ENCODE measurements at regions not wholly inside any gene's neighbourhood (a gene's known extent, or its start where the extent isn't known, plus 50 kb on each side); places are given as distances from the start of the nearest gene placed in this dataset.

DNA sequence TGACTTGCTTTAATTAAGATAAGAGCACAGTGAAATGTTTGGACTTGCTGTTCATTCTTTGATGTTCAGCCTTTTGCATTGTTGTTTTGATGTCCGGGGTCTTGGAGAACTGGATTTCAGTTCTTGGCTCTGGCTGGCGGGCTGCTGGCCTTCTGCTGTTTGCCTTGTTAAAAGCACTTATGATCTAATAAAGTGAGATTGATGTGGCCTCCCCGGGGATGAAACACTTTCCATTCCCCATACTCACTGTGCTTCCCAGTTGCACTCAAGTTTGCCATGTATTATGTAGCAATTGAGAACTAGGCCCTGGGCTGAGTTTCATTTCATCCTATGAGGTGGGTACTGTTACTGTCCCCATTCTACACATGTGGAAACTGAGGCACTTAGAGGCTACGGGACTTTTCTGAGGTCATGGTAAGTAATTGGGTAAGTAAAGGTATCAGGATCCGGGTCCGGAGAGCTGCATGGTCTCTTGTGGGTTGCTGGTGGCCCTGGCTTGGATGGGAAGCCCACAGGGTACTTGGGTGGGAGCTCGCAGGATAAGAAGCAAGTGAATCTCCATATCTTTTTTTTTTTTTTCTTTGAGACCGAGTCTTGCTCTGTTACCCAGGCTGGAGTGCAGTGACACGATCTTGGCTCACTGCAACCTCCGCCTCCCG lies 127.7 kb upstream of the ZBTB40 start:
- H3K4me3 ChIP-seq (ENCODE audit: low read length) = no peak overlapping the region
- no peak overlapping the region for H3K9ac ChIP-seq (ENCODE audit: low read length)
- H3K27ac ChIP-seq (ENCODE audit: low read depth, low read length) = no peak overlapping the region
- H3K27me3 ChIP-seq (ENCODE audit: control insufficient read depth, insufficient read depth, low read length) = peaks cover under 1% of the 10 kb centered on the region
- no peaks in the 10 kb centered on the region for H3K36me3 ChIP-seq (ENCODE audit: control insufficient read depth, insufficient read depth, low read length)
- no peaks in the 10 kb centered on the region for H3K4me1 ChIP-seq (ENCODE audit: control insufficient read depth, insufficient read depth, low read length)

DNA sequence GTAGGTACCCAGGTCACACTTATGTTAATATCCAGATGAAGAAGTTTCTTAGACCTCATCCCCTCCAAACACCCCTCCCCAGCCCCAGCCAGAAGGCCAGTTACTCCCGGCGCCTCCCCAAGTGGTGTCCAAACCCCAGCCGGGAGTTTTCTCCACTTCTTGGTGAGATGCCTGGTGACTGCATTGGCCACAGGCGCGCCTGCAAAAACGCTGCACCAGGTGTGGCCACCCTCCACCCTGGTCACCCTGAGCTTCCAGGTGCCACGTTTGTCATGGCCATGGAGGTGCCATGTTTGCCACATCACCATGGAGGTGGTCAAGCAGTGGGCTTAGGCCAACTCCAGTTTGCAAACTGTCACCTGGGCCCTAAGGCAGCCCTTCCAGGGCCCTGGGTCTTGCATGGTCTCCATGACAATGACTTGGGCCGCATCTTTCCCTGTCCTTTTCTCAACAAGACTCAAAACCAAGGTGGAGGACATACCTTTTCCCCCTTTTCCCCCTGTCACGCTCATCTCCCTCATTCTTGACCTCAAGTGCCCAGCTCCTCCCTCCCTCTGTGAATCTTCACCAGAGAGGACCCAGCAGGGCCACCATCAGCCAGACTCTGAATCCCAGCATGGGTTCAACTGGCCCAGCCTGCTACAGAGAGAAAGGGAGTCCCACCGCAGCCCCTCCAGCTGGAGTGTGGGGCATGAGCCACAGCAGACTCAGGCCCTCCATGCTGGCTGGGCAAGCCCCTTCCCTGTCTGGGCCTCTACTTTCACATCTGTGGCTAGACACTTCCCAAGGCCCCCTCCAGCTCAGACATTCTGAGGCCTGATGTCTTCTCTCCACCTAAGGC lies 125.9 kb upstream of the ZBTB40 start:
- H3K27me3 ChIP-seq (ENCODE audit: control insufficient read depth, insufficient read depth, low read length) = no peaks in the 10 kb centered on the region
- no peak overlapping the region for H3K27ac ChIP-seq (ENCODE audit: low read depth, low read length)
- H3K4me3 ChIP-seq (ENCODE audit: low read length) = no peak overlapping the region
- H3K36me3 ChIP-seq (ENCODE audit: control insufficient read depth, insufficient read depth, low read length) = no peaks in the 10 kb centered on the region
- H3K9ac ChIP-seq (ENCODE audit: low read length) = no peak overlapping the region
- no peaks in the 10 kb centered on the region for H3K4me1 ChIP-seq (ENCODE audit: control insufficient read depth, insufficient read depth, low read length)

DNA sequence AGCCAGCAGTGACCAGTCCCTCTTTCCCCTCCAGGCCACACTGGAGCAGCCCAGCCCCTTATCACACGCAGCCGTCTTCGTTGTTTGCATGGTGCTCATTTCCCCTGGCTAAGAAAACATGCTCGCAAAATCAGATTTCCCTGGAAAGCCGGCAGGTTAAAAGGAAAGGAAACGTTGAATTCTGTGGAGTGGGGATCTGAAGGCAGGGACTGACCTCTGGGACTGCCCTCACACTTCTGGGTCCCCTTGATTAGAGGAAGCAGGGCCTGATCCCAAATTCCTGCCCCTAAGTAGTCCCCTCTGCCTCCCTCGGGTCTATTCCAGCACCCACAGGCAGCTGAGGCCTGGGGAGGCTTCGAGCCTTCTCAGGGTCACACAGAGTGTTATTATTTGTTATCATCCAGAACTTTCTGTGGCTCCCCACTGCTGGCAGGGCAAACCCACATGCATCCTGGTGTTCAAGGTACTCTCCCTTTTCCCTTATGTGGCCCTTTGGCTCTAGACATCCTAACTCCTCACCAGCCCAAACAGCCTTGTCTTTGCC lies 125.2 kb upstream of the ZBTB40 start:
- no peak overlapping the region for H3K4me3 ChIP-seq (ENCODE audit: low read length)
- H3K36me3 ChIP-seq (ENCODE audit: control insufficient read depth, insufficient read depth, low read length) = no peaks in the 10 kb centered on the region
- H3K4me1 ChIP-seq (ENCODE audit: control insufficient read depth, insufficient read depth, low read length) = no peaks in the 10 kb centered on the region
- H3K9ac ChIP-seq (ENCODE audit: low read length) = no peak overlapping the region
- H3K27me3 ChIP-seq (ENCODE audit: control insufficient read depth, insufficient read depth, low read length) = no peaks in the 10 kb centered on the region
- H3K27ac ChIP-seq (ENCODE audit: low read depth, low read length) = no peak overlapping the region

DNA sequence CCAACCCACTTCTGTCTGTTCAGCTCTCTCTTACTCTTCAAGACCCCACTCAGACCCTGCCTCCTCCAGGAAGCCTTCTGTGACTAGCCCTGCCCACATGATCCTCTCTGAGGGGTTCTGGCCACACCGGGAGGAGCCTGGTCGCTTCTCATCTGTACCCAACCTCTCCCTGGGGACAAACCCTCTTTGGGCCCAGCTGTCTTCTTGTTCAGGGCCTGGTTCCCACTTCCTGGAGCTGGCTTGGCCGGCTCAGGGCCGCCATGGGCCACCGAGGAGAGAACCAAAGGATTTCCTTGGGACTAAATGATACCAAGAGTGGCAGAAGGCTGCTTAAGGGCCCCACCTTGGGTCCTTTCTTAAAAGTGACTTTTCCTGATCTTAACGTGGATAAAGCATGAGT lies 124.7 kb upstream of the ZBTB40 start:
- no peaks in the 10 kb centered on the region for H3K4me1 ChIP-seq (ENCODE audit: control insufficient read depth, insufficient read depth, low read length)
- H3K4me3 ChIP-seq (ENCODE audit: low read length) = no peak overlapping the region
- H3K27ac ChIP-seq (ENCODE audit: low read depth, low read length) = no peak overlapping the region
- H3K36me3 ChIP-seq (ENCODE audit: control insufficient read depth, insufficient read depth, low read length) = no peaks in the 10 kb centered on the region
- H3K9ac ChIP-seq (ENCODE audit: low read length) = no peak overlapping the region
- H3K27me3 ChIP-seq (ENCODE audit: control insufficient read depth, insufficient read depth, low read length) = no peaks in the 10 kb centered on the region

DNA sequence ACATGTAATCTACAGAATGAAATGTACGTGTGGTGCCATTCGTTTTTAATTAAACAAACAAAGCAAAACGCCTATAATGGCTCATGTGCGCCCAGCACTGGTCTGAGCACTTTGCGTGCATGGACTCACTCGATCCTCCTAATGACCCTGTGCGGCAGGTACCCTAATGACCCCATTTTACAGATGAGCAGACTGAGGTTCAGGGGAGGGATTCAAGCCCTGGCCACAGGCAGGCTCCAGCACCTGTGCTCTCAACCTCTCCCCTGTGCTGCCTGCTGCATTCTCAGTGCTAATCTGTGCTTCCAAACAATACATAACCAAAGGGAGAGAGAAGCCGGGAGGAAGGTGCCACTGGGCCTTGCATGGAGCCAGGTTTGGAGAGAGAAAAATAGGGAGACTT lies 124.2 kb upstream of the ZBTB40 start:
- Histone ChIP-seq H3K27me3 (ENCODE audit: control insufficient read depth, insufficient read depth, low read length) (no peaks in the 10 kb centered on the region), H3K4me1 (ENCODE audit: control insufficient read depth, insufficient read depth, low read length) (no peaks in the 10 kb centered on the region), H3K36me3 (ENCODE audit: control insufficient read depth, insufficient read depth, low read length) (no peaks in the 10 kb centered on the region), H3K27ac (ENCODE audit: low read depth, low read length) (no peak overlapping the region), H3K9ac (ENCODE audit: low read length) (no peak overlapping the region), H3K4me3 (ENCODE audit: low read length) (no peak overlapping the region)

DNA sequence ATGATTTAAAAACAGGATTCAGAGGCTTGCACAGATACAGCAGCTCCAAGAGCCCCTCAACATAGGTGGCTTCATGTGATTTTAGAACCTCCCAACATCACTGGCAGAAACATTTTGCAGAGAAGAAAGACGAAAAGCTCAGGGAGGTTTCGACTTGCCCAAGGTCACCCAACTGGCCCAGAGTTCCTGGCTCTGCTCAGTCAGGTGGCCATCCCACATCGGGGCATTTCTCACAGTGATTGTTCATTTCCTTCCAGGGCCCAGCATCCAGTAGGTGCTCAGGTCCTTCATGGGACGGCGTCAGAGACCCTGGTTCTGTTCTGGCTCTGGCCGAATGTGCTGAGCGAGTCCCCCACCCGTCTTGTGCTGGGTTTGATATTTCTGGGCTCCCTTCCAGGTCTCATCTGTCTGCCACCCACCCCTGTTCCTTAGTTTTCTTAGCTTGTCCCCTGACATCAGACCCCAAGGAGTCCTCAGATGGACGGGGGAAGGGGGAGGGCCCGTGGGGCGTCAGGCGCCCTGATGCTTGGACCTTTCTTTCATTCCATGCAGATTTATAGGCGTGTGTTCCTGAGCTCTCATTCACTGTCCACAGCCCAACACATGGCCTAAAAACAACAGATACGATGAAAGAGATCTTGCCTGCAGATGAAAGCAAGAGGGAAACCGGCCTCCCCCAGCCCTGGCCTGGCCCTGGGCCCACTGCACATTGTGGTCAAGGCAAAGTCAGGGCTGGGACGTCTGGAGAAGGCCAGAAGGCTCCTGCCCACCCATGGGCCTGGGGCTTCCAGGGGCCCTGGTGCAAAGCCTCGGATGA lies 123.1 kb upstream of the ZBTB40 start:
- no peaks in the 10 kb centered on the region for H3K36me3 ChIP-seq (ENCODE audit: control insufficient read depth, insufficient read depth, low read length)
- H3K9ac ChIP-seq (ENCODE audit: low read length) = no peak overlapping the region
- H3K4me3 ChIP-seq (ENCODE audit: low read length) = no peak overlapping the region
- no peaks in the 10 kb centered on the region for H3K27me3 ChIP-seq (ENCODE audit: control insufficient read depth, insufficient read depth, low read length)
- H3K27ac ChIP-seq (ENCODE audit: low read depth, low read length) = no peak overlapping the region
- no peaks in the 10 kb centered on the region for H3K4me1 ChIP-seq (ENCODE audit: control insufficient read depth, insufficient read depth, low read length)

DNA sequence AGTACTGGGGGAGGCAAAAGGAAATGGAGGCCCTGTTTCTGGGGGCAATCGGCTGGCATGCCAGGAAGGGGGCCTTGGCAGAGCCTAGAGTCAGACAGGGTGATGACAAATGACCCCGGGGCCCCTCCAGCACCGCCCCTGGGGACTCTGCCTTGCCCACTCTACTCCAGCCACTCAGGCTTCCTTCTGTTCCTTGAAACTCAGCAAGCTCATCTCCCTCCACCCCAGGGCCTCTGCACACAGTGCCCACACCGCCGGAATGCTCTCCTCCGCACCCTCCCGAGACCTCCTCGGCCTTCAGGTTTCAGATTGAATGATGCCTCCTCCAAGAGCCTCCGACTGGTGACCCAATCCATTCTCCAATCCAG lies 122.5 kb upstream of the ZBTB40 start:
- Histone ChIP-seq H3K4me1 (ENCODE audit: control insufficient read depth, insufficient read depth, low read length) (no peaks in the 10 kb centered on the region), H3K27ac (ENCODE audit: low read depth, low read length) (no peak overlapping the region), H3K27me3 (ENCODE audit: control insufficient read depth, insufficient read depth, low read length) (no peaks in the 10 kb centered on the region), H3K9ac (ENCODE audit: low read length) (no peak overlapping the region), H3K4me3 (ENCODE audit: low read length) (no peak overlapping the region), H3K36me3 (ENCODE audit: control insufficient read depth, insufficient read depth, low read length) (no peaks in the 10 kb centered on the region)

DNA sequence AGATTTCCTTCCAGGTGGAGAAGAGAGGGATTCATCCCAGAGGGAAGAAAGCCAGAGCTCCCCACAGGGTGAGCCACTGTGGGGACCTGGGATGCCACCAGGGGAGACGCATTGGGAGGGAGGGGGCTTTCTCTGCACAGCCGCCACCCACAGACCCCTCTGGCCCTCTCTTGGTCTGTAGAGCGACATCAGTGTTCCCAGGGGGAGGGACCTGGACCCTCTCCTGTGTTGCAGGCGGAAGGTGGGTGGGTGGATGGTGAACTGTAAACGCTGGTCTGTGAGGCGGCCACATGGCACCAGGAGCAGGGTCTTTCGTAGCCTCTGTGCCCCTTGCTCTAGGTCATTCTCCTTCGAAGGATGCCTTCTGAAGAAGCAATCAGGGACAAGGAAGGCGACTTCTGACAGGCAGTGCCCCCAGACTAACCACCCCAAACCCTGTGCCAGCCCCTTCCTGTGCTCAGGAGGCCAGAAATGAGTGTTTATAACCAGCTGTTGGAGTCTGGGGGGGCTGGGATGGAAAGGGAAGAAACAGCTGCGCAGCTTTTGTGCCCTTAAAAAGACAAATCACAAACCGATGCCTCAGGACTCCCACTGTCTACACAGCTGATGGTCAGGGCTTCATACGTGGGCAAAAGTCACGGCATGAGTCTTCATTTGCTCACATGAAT lies 121.4 kb upstream of the ZBTB40 start:
- no peak overlapping the region for H3K27ac ChIP-seq (ENCODE audit: low read depth, low read length)
- no peaks in the 10 kb centered on the region for H3K4me1 ChIP-seq (ENCODE audit: control insufficient read depth, insufficient read depth, low read length)
- no peaks in the 10 kb centered on the region for H3K27me3 ChIP-seq (ENCODE audit: control insufficient read depth, insufficient read depth, low read length)
- H3K4me3 ChIP-seq (ENCODE audit: low read length) = no peak overlapping the region
- no peaks in the 10 kb centered on the region for H3K36me3 ChIP-seq (ENCODE audit: control insufficient read depth, insufficient read depth, low read length)
- no peak overlapping the region for H3K9ac ChIP-seq (ENCODE audit: low read length)

DNA sequence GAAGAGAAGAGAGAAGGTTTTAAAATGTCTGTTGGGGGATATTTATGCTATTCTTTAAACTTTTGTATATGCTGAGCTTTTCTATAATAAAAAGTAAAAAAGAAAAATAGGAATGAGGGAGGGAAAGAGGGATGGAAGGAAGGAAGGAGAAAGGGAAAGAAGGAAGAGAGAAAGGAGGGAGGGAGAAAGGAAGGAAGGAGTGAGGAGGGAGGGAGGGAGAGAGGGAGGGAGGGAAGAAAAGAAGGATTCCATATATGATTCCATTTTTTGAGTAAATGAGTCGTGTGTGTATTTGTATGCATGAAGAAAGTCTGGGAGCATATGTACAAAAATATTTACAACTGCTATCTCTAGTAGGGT lies 120.9 kb upstream of the ZBTB40 start:
- H3K4me3 ChIP-seq (ENCODE audit: low read length) = no peak overlapping the region
- H3K36me3 ChIP-seq (ENCODE audit: control insufficient read depth, insufficient read depth, low read length) = no peaks in the 10 kb centered on the region
- H3K9ac ChIP-seq (ENCODE audit: low read length) = no peak overlapping the region
- H3K27me3 ChIP-seq (ENCODE audit: control insufficient read depth, insufficient read depth, low read length) = no peaks in the 10 kb centered on the region
- no peak overlapping the region for H3K27ac ChIP-seq (ENCODE audit: low read depth, low read length)
- no peaks in the 10 kb centered on the region for H3K4me1 ChIP-seq (ENCODE audit: control insufficient read depth, insufficient read depth, low read length)

DNA sequence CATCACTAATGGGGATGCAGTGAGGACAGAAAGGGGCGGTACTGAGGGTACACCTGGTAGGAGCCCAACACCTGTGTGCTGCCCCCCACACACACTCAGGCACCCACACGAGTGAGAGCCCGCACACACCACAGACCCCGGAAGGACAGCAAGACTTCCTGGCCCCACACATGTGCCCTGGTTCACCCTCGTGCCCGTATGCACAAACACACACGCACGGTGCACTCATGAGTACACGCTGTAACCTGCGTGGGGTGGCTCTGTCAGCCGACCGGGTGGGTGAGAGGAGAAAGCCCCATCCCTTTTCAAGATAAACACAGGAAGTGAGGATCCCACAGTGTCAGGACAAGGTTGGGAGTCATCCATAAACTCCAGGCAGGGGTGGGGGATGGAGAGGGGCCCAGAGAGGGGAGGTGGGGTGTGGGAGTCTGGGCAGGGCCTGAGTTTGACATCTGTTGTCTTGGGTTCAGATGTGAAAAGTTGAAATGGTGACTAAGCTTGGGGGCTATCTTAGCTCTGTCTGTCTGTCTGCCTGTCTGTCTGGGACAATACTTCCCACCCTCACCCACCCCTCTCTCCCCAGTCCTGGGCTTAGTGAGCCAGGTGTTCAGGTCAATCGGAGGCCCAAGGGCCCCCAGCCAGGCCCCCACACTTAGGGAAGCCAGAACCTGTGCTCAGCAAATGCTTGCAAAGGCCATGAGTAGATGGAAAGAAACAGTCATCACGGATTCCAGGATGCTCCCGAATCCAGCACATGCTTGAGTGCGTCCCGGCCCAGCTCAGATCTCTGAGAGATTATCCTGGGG lies 119.8 kb upstream of the ZBTB40 start:
- no peaks in the 10 kb centered on the region for H3K36me3 ChIP-seq (ENCODE audit: control insufficient read depth, insufficient read depth, low read length)
- H3K9ac ChIP-seq (ENCODE audit: low read length) = no peak overlapping the region
- H3K27ac ChIP-seq (ENCODE audit: low read depth, low read length) = no peak overlapping the region
- H3K4me3 ChIP-seq (ENCODE audit: low read length) = no peak overlapping the region
- no peaks in the 10 kb centered on the region for H3K27me3 ChIP-seq (ENCODE audit: control insufficient read depth, insufficient read depth, low read length)
- H3K4me1 ChIP-seq (ENCODE audit: control insufficient read depth, insufficient read depth, low read length) = no peaks in the 10 kb centered on the region

DNA sequence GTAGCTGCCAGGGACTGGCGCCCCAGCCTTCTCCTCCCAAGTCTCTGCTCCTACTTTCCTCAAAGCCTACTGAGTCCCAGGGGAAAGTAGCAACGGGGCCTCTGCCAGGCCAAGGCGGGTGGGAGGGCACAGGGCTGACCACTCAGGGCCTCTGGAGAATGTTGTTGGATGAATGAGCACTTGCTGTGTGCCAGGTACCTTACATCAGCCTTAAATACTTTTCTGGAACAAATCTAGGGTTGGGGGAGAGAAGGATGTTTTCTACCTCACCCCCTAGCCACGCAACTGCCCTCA lies 119.3 kb upstream of the ZBTB40 start:
- H3K9ac ChIP-seq (ENCODE audit: low read length) = no peak overlapping the region
- H3K4me1 ChIP-seq (ENCODE audit: control insufficient read depth, insufficient read depth, low read length) = no peaks in the 10 kb centered on the region
- no peak overlapping the region for H3K27ac ChIP-seq (ENCODE audit: low read depth, low read length)
- no peak overlapping the region for H3K4me3 ChIP-seq (ENCODE audit: low read length)
- H3K36me3 ChIP-seq (ENCODE audit: control insufficient read depth, insufficient read depth, low read length) = no peaks in the 10 kb centered on the region
- no peaks in the 10 kb centered on the region for H3K27me3 ChIP-seq (ENCODE audit: control insufficient read depth, insufficient read depth, low read length)
